Gastroesophageal sphincter (tissue), 3 donors: ENCODE measurements at regions not wholly inside any gene's neighbourhood (a gene's known extent, or its start where the extent isn't known, plus 50 kb on each side); places are given as distances from the start of the nearest gene placed in this dataset.
"Not testable (repeated sequence)": the region's sequence is repeated elsewhere in the genome, so short reads cannot be mapped to it uniquely, and the experiment has no call there.

ENCODE experiments used
- EP300 ChIP-seq: sonication (generic); formaldehyde crosslinking; IDR thresholded peaks from one replicate; pipeline ENCODE4 v1.6.1; 2017; ENCODE audit warnings: antibody characterized with exemption, mild to moderate bottlenecking
- POLR2A ChIP-seq, 2 donors: fragments of 450-650 bp; IDR thresholded peaks; one replicate each; pipeline ENCODE4 v1.6.1; 2017; ENCODE audit warnings: antibody characterized with exemption in 2 of 2, mild to moderate bottlenecking in 2 of 2, moderate library complexity in 1 of 2
- TF ChIP-seq, protein P1 (sequence below), 4 experiments: fragments of 200-600 bp in 2 of 4; fragments of 450-650 bp in 2 of 4; sonication (generic) in 1 of 4; IDR thresholded peaks; one replicate each; pipeline ENCODE4 v1.5.1; 2017 to 2019; ENCODE audit warnings: antibody characterized with exemption in 4 of 4, mild to moderate bottlenecking in 2 of 4, moderate library complexity in 2 of 4

DNA sequence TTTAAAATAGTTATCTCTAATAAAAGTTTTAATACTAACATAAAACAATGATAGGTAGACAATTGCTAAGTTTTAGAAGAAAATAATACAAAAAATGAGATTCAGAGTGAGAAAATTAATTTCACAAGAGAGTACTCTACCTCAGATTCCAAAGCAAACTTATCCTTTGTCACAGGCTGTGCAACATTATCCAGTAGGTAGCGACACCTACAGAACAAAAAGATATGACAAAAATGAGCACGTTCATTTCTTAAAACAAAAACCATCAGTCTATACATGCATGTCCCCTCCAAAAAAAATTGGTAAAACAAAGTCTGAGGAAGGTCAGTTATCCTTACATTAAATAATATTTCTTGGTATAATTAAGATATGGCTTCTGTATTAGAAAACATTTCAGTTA lies 275.2 kb downstream of the TP53TG3F start:
- TF ChIP-seq, protein P1, sequence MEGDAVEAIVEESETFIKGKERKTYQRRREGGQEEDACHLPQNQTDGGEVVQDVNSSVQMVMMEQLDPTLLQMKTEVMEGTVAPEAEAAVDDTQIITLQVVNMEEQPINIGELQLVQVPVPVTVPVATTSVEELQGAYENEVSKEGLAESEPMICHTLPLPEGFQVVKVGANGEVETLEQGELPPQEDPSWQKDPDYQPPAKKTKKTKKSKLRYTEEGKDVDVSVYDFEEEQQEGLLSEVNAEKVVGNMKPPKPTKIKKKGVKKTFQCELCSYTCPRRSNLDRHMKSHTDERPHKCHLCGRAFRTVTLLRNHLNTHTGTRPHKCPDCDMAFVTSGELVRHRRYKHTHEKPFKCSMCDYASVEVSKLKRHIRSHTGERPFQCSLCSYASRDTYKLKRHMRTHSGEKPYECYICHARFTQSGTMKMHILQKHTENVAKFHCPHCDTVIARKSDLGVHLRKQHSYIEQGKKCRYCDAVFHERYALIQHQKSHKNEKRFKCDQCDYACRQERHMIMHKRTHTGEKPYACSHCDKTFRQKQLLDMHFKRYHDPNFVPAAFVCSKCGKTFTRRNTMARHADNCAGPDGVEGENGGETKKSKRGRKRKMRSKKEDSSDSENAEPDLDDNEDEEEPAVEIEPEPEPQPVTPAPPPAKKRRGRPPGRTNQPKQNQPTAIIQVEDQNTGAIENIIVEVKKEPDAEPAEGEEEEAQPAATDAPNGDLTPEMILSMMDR (IDR thresholded peaks at IDR 0.05) = not testable (repeated sequence)
- not testable (repeated sequence) for TF ChIP-seq POLR2A (IDR thresholded peaks at IDR 0.05); EP300
